GM18907 (cell line): ENCODE measurements at regions not wholly inside any gene's neighbourhood (a gene's known extent, or its start where the extent isn't known, plus 50 kb on each side); places are given as distances from the start of the nearest gene placed in this dataset.

Source experiments
- ATAC-seq: cut with Tn5 transposase; IDR thresholded peaks from one replicate; pipeline ENCODE4 v1.9.1; 2021; ENCODE audit warnings: mild to moderate bottlenecking, moderate library complexity; ENCODE audit not compliant: unreplicated experiment

- no peak for ATAC-seq
Measured at GRCh38 chr2:21599417-21599816, 475.6 kb downstream of the TDRD15 start.

- ATAC-seq = no peak
Measured at GRCh38 chr2:21602789-21603188, 479.0 kb downstream of the TDRD15 start.

- no peak for ATAC-seq
Measured at GRCh38 chr2:21607572-21607971, 483.8 kb downstream of the TDRD15 start.

GRCh38 chr2:21610304-21610703 lies 486.5 kb downstream of the TDRD15 start:
- ATAC-seq = no peak

GRCh38 chr2:21617885-21618434 lies 494.2 kb downstream of the TDRD15 start:
- ATAC-seq = no peak

GRCh38 chr2:21620771-21621170 lies 497.0 kb downstream of the TDRD15 start:
- no peak for ATAC-seq

GRCh38 chr2:21627938-21628337 lies 504.2 kb downstream of the TDRD15 start:
- ATAC-seq = no peak

- ATAC-seq = no peak
Measured at GRCh38 chr2:21633015-21633414, 509.2 kb downstream of the TDRD15 start.

- ATAC-seq = no peak
Measured at GRCh38 chr2:21633466-21633865, 509.7 kb downstream of the TDRD15 start.

- ATAC-seq = no peak
Measured at GRCh38 chr2:21633911-21634310, 510.1 kb downstream of the TDRD15 start.

- ATAC-seq = no peak
Measured at GRCh38 chr2:21640046-21640445, 516.3 kb downstream of the TDRD15 start.

- ATAC-seq = no peak
Measured at GRCh38 chr2:21642647-21643046, 518.9 kb downstream of the TDRD15 start.

GRCh38 chr2:21643180-21643579 lies 519.4 kb downstream of the TDRD15 start:
- no peak for ATAC-seq

GRCh38 chr2:21644266-21644665 lies 520.5 kb downstream of the TDRD15 start:
- no peak for ATAC-seq

GRCh38 chr2:21646345-21646744 lies 522.6 kb downstream of the TDRD15 start:
- ATAC-seq = no peak

GRCh38 chr2:21650569-21650968 lies 526.8 kb downstream of the TDRD15 start:
- ATAC-seq = no peak

- ATAC-seq = no peak
Measured at GRCh38 chr2:21655136-21655535, 531.4 kb downstream of the TDRD15 start.

GRCh38 chr2:21656330-21657075 lies 532.7 kb downstream of the TDRD15 start:
- ATAC-seq = no peak

- ATAC-seq = no peak
Measured at GRCh38 chr2:21657445-21657844, 533.7 kb downstream of the TDRD15 start.

GRCh38 chr2:21658269-21658668 lies 534.5 kb downstream of the TDRD15 start:
- ATAC-seq = no peak

GRCh38 chr2:21658907-21659477 lies 535.2 kb downstream of the TDRD15 start:
- ATAC-seq = no peak

GRCh38 chr2:21664083-21664482 lies 540.3 kb downstream of the TDRD15 start:
- no peak for ATAC-seq
